GM23338 (cell line): ENCODE measurements at regions not wholly inside any gene's neighbourhood (a gene's known extent, or its start where the extent isn't known, plus 50 kb on each side); places are given as distances from the start of the nearest gene placed in this dataset.

Experiments used
- ATAC-seq: fragments of 200-7000 bp; cut with Tn5 transposase; 3 replicates; pipeline ENCODE4 v1.9.1; 2020
- DNase-seq: peaks from one replicate; pipeline ENCODE4 v3.0.0-alpha.2; 2015; ENCODE audit warnings: low spot score
- H2AFZ ChIP-seq: fragments of 200-600 bp; sonication (generic); 2 replicates; pipeline ENCODE4 v1.8.0; 2016; ENCODE audit warnings: antibody characterized with exemption, mild to moderate bottlenecking, moderate library complexity
- H3F3A ChIP-seq: fragments of 200-600 bp; sonication (generic); replicated peaks from 2 replicates; pipeline ENCODE4 v1.8.0; 2017; ENCODE audit warnings: antibody characterized with exemption, mixed run types, low read depth
- H3K27ac ChIP-seq: fragments of 200-600 bp; sonication (generic); 2 replicates; pipeline ENCODE4 v1.6.1; 2016; ENCODE audit warnings: low read depth
- H3K27me3 ChIP-seq: fragments of 200-600 bp; sonication (generic); 2 replicates; pipeline ENCODE4 v1.8.0; 2016; ENCODE audit warnings: mild to moderate bottlenecking, mixed run types, moderate library complexity; ENCODE audit not compliant: insufficient read depth
- H3K36me3 ChIP-seq: fragments of 200-600 bp; sonication (generic); 2 replicates; pipeline ENCODE4 v1.8.0; 2016; ENCODE audit warnings: mild to moderate bottlenecking; ENCODE audit not compliant: insufficient read depth
- H3K4me1 ChIP-seq: fragments of 200-600 bp; sonication (generic); 2 replicates; pipeline ENCODE4 v1.8.0; 2016; ENCODE audit warnings: mild to moderate bottlenecking, moderate library complexity; ENCODE audit not compliant: insufficient read depth
- H3K4me2 ChIP-seq: fragments of 200-600 bp; sonication (generic); 2 replicates; pipeline ENCODE4 v1.7.1; 2017; ENCODE audit warnings: mixed run types
- H3K4me3 ChIP-seq: fragments of 200-600 bp; sonication (generic); 2 replicates; pipeline ENCODE4 v1.6.1; 2016; ENCODE audit warnings: mixed run types
- H3K79me2 ChIP-seq: fragments of 200-600 bp; sonication (generic); replicated peaks from 2 replicates; pipeline ENCODE4 v1.8.0; 2017; ENCODE audit warnings: mild to moderate bottlenecking; ENCODE audit not compliant: insufficient read depth
- H3K9me2 ChIP-seq: fragments of 200-600 bp; sonication (generic); 2 replicates; pipeline ENCODE4 v1.8.0; 2017; ENCODE audit not compliant: insufficient read depth
- H4K20me1 ChIP-seq: fragments of 200-600 bp; sonication (generic); replicated peaks from 2 replicates; pipeline ENCODE4 v1.8.0; 2017; ENCODE audit warnings: mild to moderate bottlenecking; ENCODE audit not compliant: insufficient read depth
- H3K27ac Mint-ChIP-seq: 2 replicates; pipeline ENCODE4 v1.8.0; 2020; ENCODE audit warnings: inconsistent platforms, mild to moderate bottlenecking, moderate library complexity, mixed read lengths
- H3K27me3 Mint-ChIP-seq: 3 replicates; pipeline ENCODE4 v1.8.0; 2022; ENCODE audit warnings: low read depth, mild to moderate bottlenecking, moderate library complexity, mixed read lengths, inconsistent platforms; ENCODE audit not compliant: insufficient read depth, poor library complexity
- H3K36me3 Mint-ChIP-seq: 3 replicates; pipeline ENCODE4 v1.8.0; 2021; ENCODE audit warnings: low read depth, mild to moderate bottlenecking, inconsistent platforms, moderate library complexity, mixed read lengths
- H3K4me1 Mint-ChIP-seq: 3 replicates; pipeline ENCODE4 v1.8.0; 2020; ENCODE audit warnings: mild to moderate bottlenecking, inconsistent platforms, mixed read lengths
- H3K4me3 Mint-ChIP-seq: 3 replicates; pipeline ENCODE4 v1.8.0; 2021; ENCODE audit warnings: moderate library complexity, mild to moderate bottlenecking, inconsistent platforms, mixed read lengths
- H3K9me3 Mint-ChIP-seq: 3 replicates; pipeline ENCODE4 v1.8.0; 2020; ENCODE audit warnings: moderate library complexity, mild to moderate bottlenecking, inconsistent platforms, mixed read lengths
- CREB1 ChIP-seq: fragments of 250-450 bp; sonication (Bioruptor Pico); IDR thresholded peaks from 2 replicates; pipeline ENCODE4 v1.5.0; 2020; ENCODE audit warnings: low read depth, mild to moderate bottlenecking, moderate library complexity
- ETS1 ChIP-seq: IDR thresholded peaks from 2 replicates; pipeline ENCODE4 v1.6.1; 2016; ENCODE audit warnings: antibody characterized with exemption
- EZH2 ChIP-seq: fragments of 200-600 bp; sonication (generic); IDR thresholded peaks from one replicate; pipeline ENCODE4 v1.8.0; 2017; ENCODE audit warnings: antibody characterized with exemption, mild to moderate bottlenecking, low read depth; ENCODE audit not compliant: unreplicated experiment
- EZH2phosphoT487 ChIP-seq: fragments of 200-600 bp; sonication (generic); IDR thresholded peaks from one replicate; pipeline ENCODE4 v1.8.1; 2018; ENCODE audit warnings: antibody characterized with exemption; ENCODE audit not compliant: unreplicated experiment
- JUNB ChIP-seq: IDR thresholded peaks from one replicate; pipeline ENCODE4 v1.6.1; 2016; ENCODE audit warnings: antibody characterized with exemption; ENCODE audit not compliant: unreplicated experiment
- NANOG ChIP-seq: IDR thresholded peaks from 2 replicates; pipeline ENCODE4 v1.6.1; 2016; ENCODE audit warnings: antibody characterized with exemption, borderline replicate concordance
- STAT1 ChIP-seq: IDR thresholded peaks from one replicate; pipeline ENCODE4 v1.6.1; 2016; ENCODE audit warnings: antibody characterized with exemption; ENCODE audit not compliant: unreplicated experiment
- ZNF114 ChIP-seq: fragments of 250-450 bp; sonication (Bioruptor Pico); IDR thresholded peaks from 2 replicates; pipeline ENCODE4 v1.5.0; 2020; ENCODE audit warnings: mild to moderate bottlenecking, moderate library complexity
- ZNF331 ChIP-seq: fragments of 250-450 bp; sonication (Bioruptor Pico); IDR thresholded peaks from 2 replicates; pipeline ENCODE4 v1.5.0; 2020; ENCODE audit warnings: low read depth, mild to moderate bottlenecking, moderate library complexity
- ZNF462 ChIP-seq: fragments of 250-450 bp; sonication (Bioruptor Pico); IDR thresholded peaks from 2 replicates; pipeline ENCODE4 v1.5.0; 2020; ENCODE audit warnings: mild to moderate bottlenecking, moderate library complexity

- no peaks in the 10 kb centered on the region for H3K4me1 ChIP-seq
- no peaks in the 10 kb centered on the region for H3K9me2 ChIP-seq
- H3K4me3 Mint-ChIP-seq: no peak overlapping the region
- no peak overlapping the region for H3K4me3 ChIP-seq
- ATAC-seq: no peak
- no peak for DNase-seq
- H3K27me3 ChIP-seq: no peaks in the 10 kb centered on the region
- H3K36me3 Mint-ChIP-seq: no peaks in the 10 kb centered on the region
- H3K79me2 ChIP-seq: no peaks in the 10 kb centered on the region
- no peaks in the 10 kb centered on the region for H3K27me3 Mint-ChIP-seq
- H3K4me2 ChIP-seq: no peak overlapping the region
- no peaks in the 10 kb centered on the region for H3K36me3 ChIP-seq
- H4K20me1 ChIP-seq: no peaks in the 10 kb centered on the region
- no peak overlapping the region for H2AFZ ChIP-seq
- no peak overlapping the region for H3K27ac Mint-ChIP-seq
- peaks cover 4% of the 10 kb centered on the region for H3K4me1 Mint-ChIP-seq
- no peaks in the 10 kb centered on the region for H3F3A ChIP-seq
- no peak overlapping the region for H3K27ac ChIP-seq
- TF ChIP-seq CREB1 (CRISPR knock-in tag) (no peak), NANOG (no peak), EZH2phosphoT487 (no peak), ZNF114 (CRISPR knock-in tag) (no peak), STAT1 (no peak), EZH2 (no peak), ETS1 (no peak), JUNB (no peak), ZNF331 (CRISPR knock-in tag) (no peak), ZNF462 (no peak)
- no peaks in the 10 kb centered on the region for H3K9me3 Mint-ChIP-seq
These were observed 455.3 kb upstream of the TUSC1 start for GRCh38 chr9:26133537-26133936.
